Stimulated activated naive CD8-positive, alpha-beta T cell treated with anti-CD3 and anti-CD28 coated beads, Interleukin-15, amount 100 ng/mL, for 72 hours (primary cell): ENCODE measurements at regions not wholly inside any gene's neighbourhood (a gene's known extent, or its start where the extent isn't known, plus 50 kb on each side); places are given as distances from the start of the nearest gene placed in this dataset.
"Not testable (repeated sequence)": the region's sequence is repeated elsewhere in the genome, so short reads cannot be mapped to it uniquely, and the experiment has no call there.

Experiments
- ATAC-seq: fragments of 150-1000 bp; cut with Tn5 transposase; 2 replicates; pipeline ENCODE4 v1.10.0; 2021; ENCODE audit warnings: mild to moderate bottlenecking, moderate library complexity
- DNase-seq, 2 donors: peaks; one replicate each; pipeline ENCODE4 v3.0.0; 2021 to 2022
- H3K27ac Mint-ChIP-seq, 2 donors: one replicate each; pipeline ENCODE4 v1.8.0; 2022; ENCODE audit warnings: mild to moderate bottlenecking in 2 of 2, mixed read lengths in 2 of 2, moderate library complexity in 2 of 2
- H3K27me3 Mint-ChIP-seq: one replicate; pipeline ENCODE4 v1.8.0; 2022; ENCODE audit warnings: mixed read lengths
- H3K4me1 Mint-ChIP-seq: one replicate; pipeline ENCODE4 v1.8.0; 2022; ENCODE audit warnings: mild to moderate bottlenecking, mixed read lengths
- H3K4me3 Mint-ChIP-seq, 2 donors: one replicate each; pipeline ENCODE4 v1.8.0; 2022; ENCODE audit warnings: mild to moderate bottlenecking in 2 of 2, mixed read lengths in 2 of 2, moderate library complexity in 1 of 2
- H3K9me3 Mint-ChIP-seq, 2 donors: one replicate each; pipeline ENCODE4 v1.8.0; 2022; ENCODE audit warnings: mixed read lengths in 2 of 2

DNA sequence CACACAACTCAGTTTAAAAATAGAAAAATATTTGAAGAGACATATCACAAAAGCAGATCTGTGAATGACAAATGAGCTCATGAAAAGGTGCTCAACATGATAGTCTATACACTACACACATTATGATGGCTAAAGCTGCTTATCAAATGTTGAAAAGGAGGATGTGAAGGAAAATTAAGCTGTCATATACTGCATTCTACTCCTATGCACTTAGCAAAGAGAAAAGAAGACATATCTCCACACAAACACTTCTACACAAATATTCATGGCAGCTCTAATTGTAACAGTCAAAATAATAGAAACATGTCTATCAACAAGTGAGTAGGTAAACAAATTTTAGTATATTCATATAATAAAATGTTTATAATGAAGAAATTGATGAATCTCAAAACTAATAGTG, 540.5 kb downstream of the PLOD2 start:
- DNase-seq, result no peak
- ATAC-seq, result no peak
- H3K27ac Mint-ChIP-seq, result no peak overlapping the region
- H3K9me3 Mint-ChIP-seq, result peaks cover 14 to 28% of the 10 kb centered on the region in 2 donors
- H3K4me3 Mint-ChIP-seq, result no peak overlapping the region
- H3K4me1 Mint-ChIP-seq, result no peaks in the 10 kb centered on the region
- H3K27me3 Mint-ChIP-seq, result no peaks in the 10 kb centered on the region

DNA sequence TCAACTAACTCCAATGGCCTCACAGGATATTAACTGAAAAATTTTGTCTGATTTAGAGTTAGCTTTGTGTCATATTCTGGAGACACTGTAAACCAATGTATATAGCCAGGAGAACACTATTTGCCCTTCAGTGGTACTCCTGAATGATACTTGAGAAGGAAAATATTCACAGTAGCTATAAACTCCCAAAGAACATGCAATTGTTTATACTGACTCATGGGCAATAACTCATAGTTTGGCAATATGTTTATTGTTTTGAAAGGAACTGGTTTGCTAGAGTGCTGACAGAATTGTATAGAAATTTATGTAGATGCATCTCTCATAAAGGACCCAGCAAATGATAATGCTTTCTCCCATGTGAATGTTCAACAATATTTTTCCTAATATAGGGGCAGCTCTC, 537.6 kb downstream of the PLOD2 start:
- Mint-ChIP-seq H3K27me3 (no peaks in the 10 kb centered on the region), H3K9me3 (peaks cover 0 to 21% of the 10 kb centered on the region in 2 donors), H3K27ac (no peak overlapping the region), H3K4me3 (no peak overlapping the region), H3K4me1 (no peaks in the 10 kb centered on the region)
- ATAC-seq (no peak), DNase-seq (no peak)

DNA sequence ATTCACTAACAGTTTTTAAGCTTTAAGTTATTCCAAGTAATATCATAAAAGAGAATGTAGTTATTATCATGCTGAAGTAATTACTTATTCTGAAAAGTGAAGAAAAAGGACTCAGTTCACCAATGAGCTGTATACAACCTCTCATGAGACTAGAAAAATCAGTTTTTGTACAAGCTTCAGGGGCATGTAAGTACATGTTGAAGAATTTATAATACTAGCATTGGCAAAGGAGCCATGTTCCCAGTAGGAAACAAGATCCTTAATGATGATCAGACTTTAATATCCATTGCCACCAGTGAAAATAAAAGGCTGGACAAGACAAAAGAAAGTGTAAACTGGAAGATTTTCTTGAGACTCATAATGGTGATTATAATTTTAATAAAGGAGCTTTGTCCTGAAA, 532.8 kb downstream of the PLOD2 start:
- Mint-ChIP-seq H3K9me3 (peaks cover 9 to 20% of the 10 kb centered on the region in 2 donors), H3K27me3 (no peaks in the 10 kb centered on the region), H3K27ac (no peak overlapping the region), H3K4me3 (no peak overlapping the region), H3K4me1 (no peaks in the 10 kb centered on the region)
- DNase-seq (no peak), ATAC-seq (no peak)

DNA sequence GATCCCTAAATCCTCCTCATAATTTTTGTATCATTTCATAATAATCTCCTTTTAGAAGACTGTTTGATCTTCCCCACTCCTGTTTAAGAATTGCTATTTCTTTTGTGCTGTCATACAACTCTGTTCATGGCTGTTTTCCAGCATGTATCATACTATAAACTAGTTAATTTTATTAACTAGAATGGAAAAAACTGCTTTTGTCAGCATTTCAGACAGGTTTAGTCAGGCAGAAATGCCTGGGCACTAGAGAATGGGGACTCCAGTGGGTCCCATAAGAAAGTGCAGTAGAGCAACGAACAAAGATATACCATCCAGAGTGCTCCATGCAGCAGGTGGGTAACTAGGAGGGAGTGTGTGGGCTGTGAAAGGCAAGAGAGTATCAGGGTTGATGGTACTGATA, 523.9 kb downstream of the PLOD2 start:
- Mint-ChIP-seq H3K27me3 (no peaks in the 10 kb centered on the region), H3K4me3 (no peak overlapping the region), H3K4me1 (no peaks in the 10 kb centered on the region), H3K27ac (no peak overlapping the region), H3K9me3 (peaks cover 0 to 12% of the 10 kb centered on the region in 2 donors)
- ATAC-seq, result no peak
- no peak for DNase-seq

DNA sequence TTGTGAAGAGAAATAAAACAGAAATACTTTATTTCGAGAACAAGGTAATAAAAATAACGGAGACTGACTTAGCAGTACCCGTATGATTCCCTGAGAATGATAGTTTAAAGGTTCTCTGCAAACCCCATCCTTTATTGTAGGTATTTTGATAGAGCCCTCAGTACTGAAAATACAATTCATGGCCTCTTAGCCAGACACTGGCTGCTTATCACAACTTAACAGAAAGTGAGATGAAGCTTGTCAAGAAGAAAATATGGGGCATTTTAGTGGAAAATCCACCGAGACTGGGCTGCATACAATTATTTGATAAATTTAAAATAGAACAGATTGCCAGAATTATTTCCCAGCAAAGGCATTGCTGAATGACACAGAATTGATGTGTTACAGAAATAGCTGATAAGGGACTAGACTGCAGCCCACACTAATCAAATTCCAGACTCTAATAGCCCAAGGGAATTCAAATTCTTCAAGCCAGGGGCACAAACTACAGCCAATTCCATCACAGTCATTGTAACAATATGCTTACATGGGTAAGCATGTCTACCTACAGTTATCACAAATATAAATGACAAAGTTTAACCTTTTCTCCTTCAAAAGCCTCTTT, 521.9 kb downstream of the PLOD2 start:
- no peak for ATAC-seq
- peaks cover 0 to 8% of the 10 kb centered on the region in 2 donors for H3K9me3 Mint-ChIP-seq
- DNase-seq, result no peak
- no peaks in the 10 kb centered on the region for H3K4me1 Mint-ChIP-seq
- H3K4me3 Mint-ChIP-seq, result no peak overlapping the region
- no peaks in the 10 kb centered on the region for H3K27me3 Mint-ChIP-seq
- no peak overlapping the region for H3K27ac Mint-ChIP-seq

DNA sequence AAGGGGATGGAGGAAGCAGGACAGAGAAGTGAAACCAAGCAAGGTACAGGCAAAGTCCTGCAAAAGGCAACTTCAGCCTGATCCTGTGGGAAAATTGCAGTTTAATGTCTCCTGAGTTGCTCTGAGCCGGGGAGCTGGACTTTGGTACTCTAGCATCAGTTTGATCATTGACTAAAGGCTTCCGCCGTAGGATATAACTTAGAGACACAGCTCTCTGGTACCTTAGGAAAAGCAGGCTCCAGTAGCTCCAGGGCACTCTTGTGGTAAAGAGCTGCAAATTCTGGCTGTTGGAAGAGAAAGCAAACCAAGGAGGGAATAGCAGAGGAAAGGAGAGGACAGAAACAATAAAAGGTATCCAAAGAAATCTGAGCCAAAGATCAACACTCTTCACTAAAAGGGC, 521.1 kb downstream of the PLOD2 start:
- no peak for ATAC-seq
- no peaks in the 10 kb centered on the region for H3K27me3 Mint-ChIP-seq
- H3K4me1 Mint-ChIP-seq, result no peaks in the 10 kb centered on the region
- H3K27ac Mint-ChIP-seq, result no peak overlapping the region
- H3K4me3 Mint-ChIP-seq, result no peak overlapping the region
- no peak for DNase-seq
- H3K9me3 Mint-ChIP-seq, result peaks cover 0 to 8% of the 10 kb centered on the region in 2 donors

DNA sequence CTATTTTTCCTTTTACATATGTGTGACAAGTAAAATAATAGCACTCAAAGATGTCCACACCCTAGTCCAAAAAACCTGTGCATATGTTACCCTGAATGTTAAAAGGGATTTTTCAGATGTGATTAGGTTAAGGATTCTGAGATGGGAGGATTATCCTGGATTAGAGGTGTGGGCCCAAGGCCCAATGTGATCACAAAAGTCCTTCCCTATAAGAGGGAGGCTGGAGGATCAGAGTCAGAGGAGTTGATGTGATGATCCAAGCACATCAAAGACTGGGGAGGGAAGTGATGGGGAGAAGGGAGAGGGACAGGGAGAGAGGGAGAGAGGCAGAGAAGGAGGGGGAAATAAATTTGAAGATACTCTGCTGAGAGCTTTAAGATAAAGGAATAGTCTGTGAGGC, 512.6 kb downstream of the PLOD2 start:
- Mint-ChIP-seq H3K4me1 (no peaks in the 10 kb centered on the region), H3K9me3 (peaks cover 0 to 5% of the 10 kb centered on the region in 2 donors), H3K27ac (no peak overlapping the region), H3K4me3 (no peak overlapping the region), H3K27me3 (no peaks in the 10 kb centered on the region)
- no peak for DNase-seq
- no peak for ATAC-seq

DNA sequence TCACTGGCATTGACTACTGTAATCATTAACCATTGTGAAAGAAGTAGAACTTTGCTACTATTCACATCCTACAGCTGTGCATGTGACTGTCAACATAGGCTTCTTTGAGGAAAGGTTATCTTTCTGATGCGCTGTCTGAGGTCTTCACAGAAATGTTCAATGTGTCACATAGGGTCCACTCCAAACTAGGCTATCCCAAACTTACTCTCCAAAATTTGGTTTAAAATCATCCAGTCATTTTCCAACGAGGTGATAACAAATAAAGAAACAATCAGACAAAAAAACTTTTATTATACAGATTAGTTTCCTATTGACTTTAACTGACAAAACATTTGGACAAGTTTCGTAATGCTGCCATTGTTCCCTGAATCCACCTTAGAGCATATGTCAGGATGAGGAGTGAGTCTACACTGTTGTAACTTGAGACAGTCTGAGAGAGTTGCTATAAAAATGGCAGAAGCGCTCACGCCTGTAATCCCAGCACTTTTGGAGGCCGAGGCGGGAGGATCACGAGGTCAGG, 511.6 kb downstream of the PLOD2 start:
- H3K27ac Mint-ChIP-seq, result no peak overlapping the region
- no peaks in the 10 kb centered on the region for H3K9me3 Mint-ChIP-seq
- DNase-seq (no peak), ATAC-seq (no peak)
- no peak overlapping the region for H3K4me3 Mint-ChIP-seq
- no peaks in the 10 kb centered on the region for H3K4me1 Mint-ChIP-seq
- H3K27me3 Mint-ChIP-seq, result no peaks in the 10 kb centered on the region

DNA sequence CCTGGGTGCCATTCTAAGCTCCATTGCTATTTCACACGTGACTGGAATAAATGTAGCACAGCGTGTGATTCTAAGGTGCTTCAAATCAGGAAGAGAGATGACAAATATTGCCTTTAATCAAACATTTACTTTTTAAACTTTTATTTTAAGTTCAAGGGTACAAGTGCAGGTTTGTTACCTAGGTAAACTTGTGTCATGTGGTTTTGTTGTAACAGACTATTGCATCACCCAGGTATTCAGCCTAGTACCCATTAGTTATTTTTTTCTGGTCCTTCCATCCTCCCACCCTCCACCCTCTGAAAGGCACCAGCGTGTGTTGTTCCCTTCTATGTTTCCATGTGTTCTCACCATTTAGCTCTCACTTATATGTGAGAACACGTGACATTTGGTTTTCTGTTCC, 510.8 kb downstream of the PLOD2 start:
- Mint-ChIP-seq H3K4me3 (no peak overlapping the region), H3K27ac (no peak overlapping the region), H3K27me3 (no peaks in the 10 kb centered on the region), H3K9me3 (no peaks in the 10 kb centered on the region), H3K4me1 (no peaks in the 10 kb centered on the region)
- ATAC-seq (no peak), DNase-seq (no peak)

DNA sequence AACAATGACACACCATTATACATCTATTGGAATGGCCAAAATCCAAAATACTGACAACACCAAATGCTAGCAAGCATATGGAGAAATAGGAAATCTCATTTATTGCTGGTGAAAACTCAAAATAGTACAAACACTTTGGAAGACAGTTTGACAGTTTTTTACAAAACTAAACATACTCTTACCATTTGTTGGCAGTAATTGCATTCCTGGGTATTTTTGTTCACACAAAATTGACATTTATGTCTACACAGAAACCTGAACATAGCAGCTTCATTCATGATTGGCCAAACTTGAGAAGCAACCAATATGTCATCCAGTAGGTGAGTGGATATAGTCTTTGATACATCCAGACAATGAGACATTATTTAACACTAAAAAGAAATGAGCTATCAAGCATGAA, 489.9 kb downstream of the PLOD2 start:
- Mint-ChIP-seq H3K27ac (no peak overlapping the region), H3K27me3 (no peaks in the 10 kb centered on the region), H3K4me3 (no peak overlapping the region), H3K9me3 (peaks cover 0 to 8% of the 10 kb centered on the region in 2 donors), H3K4me1 (no peaks in the 10 kb centered on the region)
- DNase-seq (no peak), ATAC-seq (no peak)

DNA sequence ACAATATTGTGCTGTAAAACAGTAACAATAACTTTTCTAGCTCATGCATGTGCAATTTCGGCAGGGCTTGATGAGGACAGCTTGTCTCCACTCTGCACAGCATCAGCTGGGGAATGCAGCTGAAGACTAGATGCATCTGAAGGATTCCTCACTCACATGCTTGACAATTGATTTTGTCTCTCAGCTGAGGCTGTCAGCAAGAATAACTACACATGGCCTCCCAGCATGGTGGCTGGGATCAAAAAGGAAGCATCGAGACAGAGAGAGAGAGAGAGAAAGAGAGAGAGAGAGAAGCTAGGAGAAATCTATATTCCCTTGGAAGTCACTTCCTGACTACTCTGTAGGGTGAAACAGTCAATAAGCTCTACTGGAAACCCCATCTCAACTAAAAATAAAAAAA, 487.1 kb downstream of the PLOD2 start:
- Mint-ChIP-seq H3K27ac (no peak overlapping the region), H3K9me3 (peaks cover 0 to 16% of the 10 kb centered on the region in 2 donors), H3K4me1 (no peaks in the 10 kb centered on the region), H3K27me3 (no peaks in the 10 kb centered on the region), H3K4me3 (no peak overlapping the region)
- no peak for DNase-seq
- ATAC-seq, result no peak

DNA sequence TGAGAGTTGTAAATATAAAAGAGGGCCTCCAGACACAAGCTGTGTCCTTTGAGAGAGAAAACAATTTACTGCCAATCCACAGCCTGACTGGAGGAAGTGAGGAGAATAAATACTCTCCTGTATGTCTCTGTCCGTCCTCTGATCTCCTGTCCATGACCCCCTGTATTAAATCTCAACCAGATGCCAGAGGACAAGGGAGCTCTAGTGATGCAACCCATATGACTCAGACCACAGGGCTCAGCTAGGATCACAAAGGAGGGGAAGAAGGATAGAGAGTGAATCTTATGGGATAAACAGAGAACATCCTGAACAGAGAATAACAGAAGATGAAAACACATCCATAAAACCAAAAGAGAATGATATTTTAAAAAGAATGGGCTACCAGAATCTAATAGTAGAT, 482.6 kb downstream of the PLOD2 start:
- no peaks in the 10 kb centered on the region for H3K4me1 Mint-ChIP-seq
- DNase-seq (no peak), ATAC-seq (no peak)
- no peak overlapping the region for H3K27ac Mint-ChIP-seq
- peaks cover 0 to 8% of the 10 kb centered on the region in 2 donors for H3K9me3 Mint-ChIP-seq
- no peak overlapping the region for H3K4me3 Mint-ChIP-seq
- H3K27me3 Mint-ChIP-seq, result no peaks in the 10 kb centered on the region

DNA sequence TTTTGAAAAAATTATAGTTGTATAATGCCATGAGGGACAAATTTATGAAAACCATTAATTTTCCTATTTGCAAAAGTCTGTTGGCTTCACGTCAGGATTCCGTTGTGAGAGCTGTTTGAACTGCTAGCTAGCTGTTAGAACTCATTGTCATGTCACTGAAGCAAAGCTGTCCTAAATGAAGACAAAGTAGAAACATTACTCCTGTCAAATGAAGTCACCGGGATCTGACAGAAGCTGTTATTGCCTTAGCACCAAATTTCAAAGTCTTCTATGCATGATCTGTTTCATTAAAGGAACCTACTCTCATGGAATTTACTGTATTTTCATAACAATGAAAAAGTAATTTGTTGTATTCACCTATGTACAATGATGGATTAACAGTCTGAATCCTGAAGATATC, 479.8 kb downstream of the PLOD2 start:
- DNase-seq, result no peak
- ATAC-seq, result no peak
- Mint-ChIP-seq H3K27ac (no peak overlapping the region), H3K4me3 (no peak overlapping the region), H3K27me3 (no peaks in the 10 kb centered on the region), H3K4me1 (no peaks in the 10 kb centered on the region), H3K9me3 (peaks cover 0 to 8% of the 10 kb centered on the region in 2 donors)

DNA sequence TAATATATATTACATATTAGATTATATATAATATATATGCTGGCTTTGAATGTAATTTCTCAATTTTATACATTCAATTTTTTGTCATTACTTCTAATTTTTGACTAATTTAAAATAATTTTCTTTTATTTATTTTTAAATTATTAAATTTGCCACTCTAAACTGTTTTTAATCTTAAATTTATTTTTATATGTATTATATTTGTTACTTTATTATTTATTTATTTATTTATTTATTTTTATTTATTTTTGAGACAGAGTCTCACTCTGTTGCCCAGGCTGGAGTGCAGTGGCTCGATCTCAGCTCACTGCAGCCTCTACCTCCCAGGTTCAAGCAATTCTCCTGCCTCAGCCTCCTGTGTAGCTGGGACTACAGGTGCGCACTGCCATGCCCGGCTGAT, 473.0 kb downstream of the PLOD2 start:
- ATAC-seq, H3K4me1 Mint-ChIP-seq, H3K9me3 Mint-ChIP-seq, H3K27me3 Mint-ChIP-seq, H3K4me3 Mint-ChIP-seq, DNase-seq, H3K27ac Mint-ChIP-seq: not testable (repeated sequence)

DNA sequence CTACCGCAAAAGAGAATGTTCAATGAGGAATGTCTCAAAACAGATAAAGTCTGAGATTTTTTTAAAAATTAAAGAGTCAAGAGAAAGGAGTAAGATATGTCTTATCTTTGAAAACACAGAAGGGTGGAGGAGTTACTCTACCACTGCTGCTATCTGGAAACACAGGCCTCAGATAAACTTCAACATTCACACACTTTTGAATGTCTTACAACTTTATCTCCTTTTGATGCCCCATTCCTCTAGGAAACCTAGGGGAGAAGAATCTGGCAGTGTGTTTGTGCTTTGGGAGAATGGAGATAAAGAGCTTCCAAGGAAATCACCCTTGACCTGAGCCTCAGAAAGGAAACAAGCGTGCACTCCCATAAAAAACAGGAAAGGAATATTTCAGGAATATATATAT, 468.2 kb downstream of the PLOD2 start:
- Mint-ChIP-seq H3K27ac (no peak overlapping the region), H3K4me3 (no peak overlapping the region), H3K27me3 (no peaks in the 10 kb centered on the region), H3K9me3 (no peaks in the 10 kb centered on the region), H3K4me1 (no peaks in the 10 kb centered on the region)
- ATAC-seq, result no peak
- no peak for DNase-seq

DNA sequence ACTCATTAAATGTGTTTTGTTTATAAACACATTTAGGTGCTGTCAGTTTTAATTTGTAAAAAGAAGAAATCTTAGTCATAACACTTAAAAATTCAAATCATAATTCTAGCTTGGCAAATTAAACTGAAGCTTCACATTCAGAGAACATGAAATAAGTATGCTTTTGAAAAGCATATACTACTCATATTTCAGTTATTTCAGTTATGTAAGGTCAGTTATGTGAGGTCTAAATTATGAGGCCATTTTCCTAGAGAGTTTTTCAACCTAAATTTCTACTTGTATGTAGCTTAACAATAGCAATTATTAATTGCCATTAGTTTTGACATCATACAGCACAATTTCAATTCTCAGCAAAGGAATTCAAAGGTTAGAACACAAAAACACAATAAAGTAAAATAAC, 465.0 kb downstream of the PLOD2 start:
- Mint-ChIP-seq H3K4me1 (no peaks in the 10 kb centered on the region), H3K9me3 (no peaks in the 10 kb centered on the region), H3K27me3 (no peaks in the 10 kb centered on the region), H3K27ac (no peak overlapping the region), H3K4me3 (no peak overlapping the region)
- DNase-seq (no peak), ATAC-seq (no peak)

DNA sequence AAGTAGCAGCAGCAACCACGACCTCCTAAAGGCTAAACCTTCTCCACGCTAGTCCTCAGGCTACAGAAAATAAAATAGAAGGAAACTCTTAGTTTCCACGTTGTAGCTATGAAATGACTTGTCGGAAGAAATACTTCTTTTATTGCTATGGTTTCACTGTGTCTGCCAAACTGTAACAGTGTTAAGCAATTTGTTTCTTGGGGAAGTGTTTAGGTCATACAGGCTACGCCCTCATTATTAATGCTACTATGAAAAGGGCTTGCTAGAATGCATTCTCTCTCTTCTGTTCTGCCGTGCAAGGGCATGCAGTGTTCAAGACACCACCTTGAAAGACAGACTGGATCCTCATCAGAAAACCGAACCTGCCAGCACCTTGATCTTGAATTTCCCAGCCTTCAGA, 462.7 kb downstream of the PLOD2 start:
- Mint-ChIP-seq H3K4me3 (no peak overlapping the region), H3K9me3 (no peaks in the 10 kb centered on the region), H3K27ac (no peak overlapping the region), H3K4me1 (no peaks in the 10 kb centered on the region), H3K27me3 (no peaks in the 10 kb centered on the region)
- ATAC-seq (no peak), DNase-seq (no peak)
